ENCODE measurements at regions not wholly inside any gene's neighbourhood (a gene's known extent, or its start where the extent isn't known, plus 50 kb on each side); places are given as distances from the start of the nearest gene placed in this dataset.

DNA sequence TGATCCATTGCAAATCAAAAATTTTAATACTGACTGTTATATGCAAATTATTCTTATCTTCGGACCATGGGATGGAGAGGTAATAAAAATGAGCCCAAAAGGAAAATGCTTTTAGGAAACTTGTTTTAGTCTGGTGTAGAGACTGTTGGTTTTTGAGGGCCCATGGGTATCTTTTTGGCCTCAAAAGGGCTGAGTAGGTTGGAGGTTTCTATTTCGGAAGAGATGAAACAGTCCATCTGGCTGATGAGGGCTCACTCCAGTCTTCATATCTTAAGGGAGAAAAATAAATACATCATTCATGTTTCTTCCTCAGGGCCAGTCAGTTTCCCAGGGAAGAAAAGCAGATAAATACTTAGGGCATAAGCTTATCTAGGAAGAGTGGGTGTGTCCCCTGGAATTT lies 290.7 kb downstream of the RMST start:
- TF ChIP-seq, protein P1, sequence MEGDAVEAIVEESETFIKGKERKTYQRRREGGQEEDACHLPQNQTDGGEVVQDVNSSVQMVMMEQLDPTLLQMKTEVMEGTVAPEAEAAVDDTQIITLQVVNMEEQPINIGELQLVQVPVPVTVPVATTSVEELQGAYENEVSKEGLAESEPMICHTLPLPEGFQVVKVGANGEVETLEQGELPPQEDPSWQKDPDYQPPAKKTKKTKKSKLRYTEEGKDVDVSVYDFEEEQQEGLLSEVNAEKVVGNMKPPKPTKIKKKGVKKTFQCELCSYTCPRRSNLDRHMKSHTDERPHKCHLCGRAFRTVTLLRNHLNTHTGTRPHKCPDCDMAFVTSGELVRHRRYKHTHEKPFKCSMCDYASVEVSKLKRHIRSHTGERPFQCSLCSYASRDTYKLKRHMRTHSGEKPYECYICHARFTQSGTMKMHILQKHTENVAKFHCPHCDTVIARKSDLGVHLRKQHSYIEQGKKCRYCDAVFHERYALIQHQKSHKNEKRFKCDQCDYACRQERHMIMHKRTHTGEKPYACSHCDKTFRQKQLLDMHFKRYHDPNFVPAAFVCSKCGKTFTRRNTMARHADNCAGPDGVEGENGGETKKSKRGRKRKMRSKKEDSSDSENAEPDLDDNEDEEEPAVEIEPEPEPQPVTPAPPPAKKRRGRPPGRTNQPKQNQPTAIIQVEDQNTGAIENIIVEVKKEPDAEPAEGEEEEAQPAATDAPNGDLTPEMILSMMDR (optimal IDR thresholded peaks at IDR 0.05 in 1 of 3, IDR thresholded peaks at IDR 0.05 in 1 of 3, conservative IDR thresholded peaks at IDR 0.05 in 1 of 3; ENCODE audit: extremely low read depth in 1 of 3, insufficient read depth in 2 of 3, low read length in 3 of 3): no peak
- TF ChIP-seq EZH2 (IDR thresholded peaks at IDR 0.05; ENCODE audit: low read length): no peak

Data from keratinocyte (primary cell).